CD14-positive monocyte (primary cell): ENCODE measurements at regions not wholly inside any gene's neighbourhood (a gene's known extent, or its start where the extent isn't known, plus 50 kb on each side); places are given as distances from the start of the nearest gene placed in this dataset.

ENCODE experiments used
- DNase-seq, 3 donors: peaks; one replicate each; pipeline ENCODE4 v3.0.0-alpha.2; 2011 to 2022
- H2AFZ ChIP-seq: 2 replicates; pipeline ENCODE4 v1.6.0; 2012; ENCODE audit warnings: mild to moderate bottlenecking, low read depth, low read length, inconsistent platforms; ENCODE audit not compliant: insufficient read depth, poor library complexity, severe bottlenecking
- H3K27ac ChIP-seq, 2 donors: 1 replicate in 1 of 2; 2 replicates in 1 of 2; pipeline ENCODE4 v1.5.1; 2012 to 2013; ENCODE audit warnings: low read length in 2 of 2, control low read depth in 1 of 2, inconsistent platforms in 1 of 2, low read depth in 1 of 2, mild to moderate bottlenecking in 1 of 2
- H3K27me3 ChIP-seq, 2 donors: one replicate each; pipeline versions ENCODE4 v1.6.0 to v1.6.1; 2011 to 2013; ENCODE audit warnings: low read length in 2 of 2; ENCODE audit not compliant: control insufficient read depth in 2 of 2, insufficient read depth in 2 of 2
- H3K36me3 ChIP-seq, 2 donors: replicated peaks in 1 of 2; 1 replicate in 1 of 2; 2 replicates in 1 of 2; pipeline versions ENCODE4 v1.5.1 to v1.6.1; 2012 to 2013; ENCODE audit warnings: low read length in 2 of 2, control low read depth in 1 of 2, inconsistent platforms in 1 of 2, mild to moderate bottlenecking in 1 of 2; ENCODE audit not compliant: insufficient read depth in 2 of 2, control insufficient read depth in 1 of 2
- H3K4me1 ChIP-seq, 2 donors: 1 replicate in 1 of 2; 2 replicates in 1 of 2; pipeline versions ENCODE4 v1.5.1 to v1.6.1; 2012 to 2013; ENCODE audit warnings: low read length in 2 of 2, control low read depth in 1 of 2, inconsistent platforms in 1 of 2, mild to moderate bottlenecking in 1 of 2, moderate library complexity in 1 of 2; ENCODE audit not compliant: insufficient read depth in 2 of 2, control insufficient read depth in 1 of 2
- H3K4me2 ChIP-seq: replicated peaks from 2 replicates; pipeline ENCODE3; 2012; ENCODE audit warnings: low read length, moderate library complexity, mild to moderate bottlenecking; ENCODE audit not compliant: poor library complexity, severe bottlenecking; ENCODE audit errors: extremely low read depth
- H3K4me3 ChIP-seq, 3 experiments: fragments of 200-600 bp in 1 of 3; sonication (generic) in 1 of 3; replicated peaks in 1 of 3; 1 replicate in 2 of 3; 2 replicates in 1 of 3; pipeline ENCODE4 v1.5.1; 2011 to 2013; ENCODE audit warnings: low read length in 3 of 3, mild to moderate bottlenecking in 3 of 3, control low read depth in 2 of 3, low read depth in 2 of 3, inconsistent platforms in 1 of 3, moderate library complexity in 1 of 3
- H3K79me2 ChIP-seq: 2 replicates; pipeline ENCODE4 v1.6.0; 2012; ENCODE audit warnings: mild to moderate bottlenecking, control low read depth, inconsistent platforms, low read length, moderate library complexity; ENCODE audit not compliant: insufficient read depth
- H3K9ac ChIP-seq: 2 replicates; pipeline ENCODE4 v1.6.0; 2017; ENCODE audit warnings: low read length, mild to moderate bottlenecking; ENCODE audit not compliant: insufficient read depth, poor library complexity, severe bottlenecking
- H3K9me3 ChIP-seq, 2 donors: replicated peaks in 1 of 2; 1 replicate in 1 of 2; 2 replicates in 1 of 2; pipeline versions ENCODE4 v1.5.1 to v1.6.1; 2012 to 2013; ENCODE audit warnings: low read length in 2 of 2, control low read depth in 1 of 2; ENCODE audit not compliant: control insufficient read depth in 1 of 2, insufficient read depth in 1 of 2
- H4K20me1 ChIP-seq: 2 replicates; pipeline ENCODE4 v1.6.0; 2012; ENCODE audit warnings: mild to moderate bottlenecking, low read length, control low read depth, moderate library complexity; ENCODE audit not compliant: insufficient read depth
- H3K27ac Mint-ChIP-seq, 7 donors: one replicate each; pipeline ENCODE4 v1.8.0; 2020; ENCODE audit warnings: mild to moderate bottlenecking in 7 of 7, mixed read lengths in 7 of 7, moderate library complexity in 6 of 7, inconsistent platforms in 2 of 7
- H3K27me3 Mint-ChIP-seq, 3 donors: one replicate each; pipeline ENCODE4 v1.8.0; 2021 to 2022; ENCODE audit warnings: low read depth in 3 of 3, mild to moderate bottlenecking in 3 of 3, mixed read lengths in 3 of 3, moderate library complexity in 3 of 3, inconsistent platforms in 1 of 3
- H3K36me3 Mint-ChIP-seq, 2 donors: one replicate each; pipeline ENCODE4 v1.8.0; 2020; ENCODE audit warnings: mixed read lengths in 2 of 2, inconsistent platforms in 1 of 2, mild to moderate bottlenecking in 1 of 2
- H3K4me1 Mint-ChIP-seq: one replicate; pipeline ENCODE4 v1.8.0; 2020; ENCODE audit warnings: mild to moderate bottlenecking, mixed read lengths
- H3K4me3 Mint-ChIP-seq, 2 donors: one replicate each; pipeline ENCODE4 v1.8.0; 2020; ENCODE audit warnings: mild to moderate bottlenecking in 2 of 2, mixed read lengths in 2 of 2, moderate library complexity in 1 of 2
- H3K9me3 Mint-ChIP-seq, 7 donors: one replicate each; pipeline ENCODE4 v1.8.0; 2020 to 2022; ENCODE audit warnings: mixed read lengths in 7 of 7, mild to moderate bottlenecking in 6 of 7, moderate library complexity in 6 of 7, inconsistent platforms in 2 of 7
- CTCF ChIP-seq: fragments of 200-600 bp; IDR thresholded peaks from one replicate; pipeline ENCODE4 v1.8.0; 2022; ENCODE audit warnings: antibody characterized with exemption, mild to moderate bottlenecking
- WGBS: methylation state at CpG from one replicate; pipeline ENCODE4 v1.1.5; 2013; ENCODE audit warnings: missing lambda C conversion rate; ENCODE audit not compliant: insufficient coverage; 5-methylcytosine and 5-hydroxymethylcytosine counted together
- intact Hi-C, 2 donors: fragments of 100-400 bp; cut with micrococcal nuclease; formaldehyde crosslinking; loops; one replicate each; pipeline versions ENCODE4 v1.15.0 to v1.15.1; 2023

- Histone ChIP-seq H3K36me3 (no peaks in the 10 kb centered on the region), H3K4me1 (peaks cover 14 to 16% of the 10 kb centered on the region in 2 donors), H3K27ac (peak overlapping the region in 1 of 2 donors; percentile 76), H3K79me2 (no peaks in the 10 kb centered on the region), H3K4me3 (no peak overlapping the region), H3K4me2 (peak overlapping the region; percentile 22), H3K9ac (no peak overlapping the region), H3K27me3 (no peaks in the 10 kb centered on the region), H2AFZ (no peak overlapping the region), H3K9me3 (no peaks in the 10 kb centered on the region), H4K20me1 (no peaks in the 10 kb centered on the region)
- H3K4me3 Mint-ChIP-seq = peak overlapping the region in 1 of 2 donors; percentile 10
- H3K4me1 Mint-ChIP-seq = peaks cover 24% of the 10 kb centered on the region
- intact Hi-C loops = no loop called here
- peak; percentile 78 to 85 (median 79) for DNase-seq
- no peak for TF ChIP-seq CTCF
- peaks cover 0 to 5% (median 0%) of the 10 kb centered on the region in 3 donors for H3K27me3 Mint-ChIP-seq
- H3K36me3 Mint-ChIP-seq = no peaks in the 10 kb centered on the region
- peaks cover 0 to 4% (median 2%) of the 10 kb centered on the region in 7 donors for H3K9me3 Mint-ChIP-seq
- no CpG with 5 or more reads among the region's 6 CpGs for WGBS
- H3K27ac Mint-ChIP-seq = peak overlapping the region; percentile 61 to 92 (median 86)
Observed at GRCh38 chr7:81487516-81487915, 282.3 kb downstream of the HGF start.

DNA sequence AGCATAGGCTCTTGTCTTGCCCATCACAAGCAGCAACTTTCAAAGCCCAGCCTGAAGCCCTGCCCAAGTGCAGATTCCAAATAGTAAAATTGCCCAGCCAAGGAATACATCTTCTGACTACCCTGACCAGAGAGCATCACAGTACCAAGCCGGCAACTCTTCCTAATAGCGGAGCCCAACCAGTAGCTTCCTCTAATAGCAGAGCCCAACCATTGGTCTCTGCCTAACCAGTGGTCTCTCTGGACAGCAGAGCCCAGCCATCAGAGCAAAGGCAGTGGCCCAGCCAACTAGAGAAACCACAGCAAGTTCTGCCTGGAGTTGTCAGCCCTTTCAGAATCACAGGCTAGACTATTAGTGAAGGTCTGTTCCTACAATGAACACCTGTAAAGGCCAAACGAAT is 285.6 kb downstream of the HGF start:
- Mint-ChIP-seq H3K36me3 (no peaks in the 10 kb centered on the region), H3K4me1 (peaks cover 19% of the 10 kb centered on the region), H3K27ac (peak overlapping the region in 2 of 7 donors; percentile 26 to 33), H3K4me3 (no peak overlapping the region), H3K27me3 (peaks cover 0 to 5% (median 0%) of the 10 kb centered on the region in 3 donors), H3K9me3 (peaks cover 0 to 4% (median 2%) of the 10 kb centered on the region in 7 donors)
- 55% methylated on average over 2 of the region's 3 CpGs for WGBS
- H3K4me3 ChIP-seq = no peak overlapping the region
- no peaks in the 10 kb centered on the region for H3K36me3 ChIP-seq
- H2AFZ ChIP-seq = peak overlapping the region; percentile 17
- no peaks in the 10 kb centered on the region for H3K79me2 ChIP-seq
- no peaks in the 10 kb centered on the region for H3K9me3 ChIP-seq
- H3K4me1 ChIP-seq = peaks cover 14 to 16% of the 10 kb centered on the region in 2 donors
- H4K20me1 ChIP-seq = no peaks in the 10 kb centered on the region
- TF ChIP-seq CTCF = no peak
- H3K4me2 ChIP-seq = no peak overlapping the region
- no peak overlapping the region for H3K9ac ChIP-seq
- intact Hi-C loops = loop anchor here in 1 of 2 donors (5.0 kb wide), 1 partner anchor 533 kb away; no protein-coding TSS in a partner anchor
- no peak overlapping the region for H3K27ac ChIP-seq
- DNase-seq = peak in 2 of 3 donors; percentile 20 to 25
- H3K27me3 ChIP-seq = no peaks in the 10 kb centered on the region
